Heart right ventricle (tissue), 16 donors: ENCODE measurements at regions not wholly inside any gene's neighbourhood (a gene's known extent, or its start where the extent isn't known, plus 50 kb on each side); places are given as distances from the start of the nearest gene placed in this dataset.
A peak's percentile ranks its signal among the peaks of the same experiment; 100 is the strongest.
"Not testable (repeated sequence)": the region's sequence is repeated elsewhere in the genome, so short reads cannot be mapped to it uniquely, and the experiment has no call there.

Experiments
- ATAC-seq, 8 donors: fragments of 200-7000 bp; cut with Tn5 transposase; one replicate each; pipeline ENCODE4 v1.9.1; 2020; ENCODE audit warnings: mild to moderate bottlenecking in 8 of 8, moderate library complexity in 8 of 8, moderate number of reproducible peaks in 1 of 8
- DNase-seq, 2 donors: peaks; one replicate each; pipeline ENCODE4 v3.0.0-alpha.2; 2020
- H3K27ac ChIP-seq, 10 donors: fragments of 200-600 bp; sonication (generic) in 2 of 10; one replicate each; pipeline versions ENCODE4 v1.5.0 to v1.8.0; 2020 to 2022; ENCODE audit warnings: mild to moderate bottlenecking in 3 of 10
- H3K27me3 ChIP-seq, 7 donors: fragments of 200-600 bp; one replicate each; pipeline ENCODE4 v1.8.0; 2021 to 2022; ENCODE audit warnings: mild to moderate bottlenecking in 2 of 7
- H3K36me3 ChIP-seq, 9 donors: fragments of 200-600 bp; sonication (generic) in 1 of 9; one replicate each; pipeline versions ENCODE4 v1.5.0 to v1.8.0; 2020 to 2022; ENCODE audit warnings: mild to moderate bottlenecking in 2 of 9
- H3K4me1 ChIP-seq, 9 donors: fragments of 200-600 bp; sonication (generic) in 1 of 9; one replicate each; pipeline versions ENCODE4 v1.5.0 to v1.8.0; 2020 to 2022; ENCODE audit warnings: mild to moderate bottlenecking in 4 of 9
- H3K4me3 ChIP-seq, 10 donors: fragments of 200-600 bp; sonication (generic) in 2 of 10; one replicate each; pipeline versions ENCODE4 v1.5.0 to v1.8.0; 2020 to 2022; ENCODE audit warnings: mild to moderate bottlenecking in 7 of 10, moderate library complexity in 2 of 10
- H3K9me3 ChIP-seq, 11 donors: fragments of 200-600 bp in 10 of 11; sonication (generic) in 2 of 11; one replicate each; pipeline versions ENCODE4 v1.5.0 to v1.8.0; 2013 to 2022; ENCODE audit warnings: mild to moderate bottlenecking in 2 of 11, control low read depth in 1 of 11, moderate library complexity in 1 of 11
- CTCF ChIP-seq, 9 donors: fragments of 200-600 bp; sonication (generic) in 2 of 9; IDR thresholded peaks; one replicate each; pipeline versions ENCODE4 v1.5.0 to v1.8.0; 2021 to 2022; ENCODE audit warnings: antibody characterized with exemption in 9 of 9, mild to moderate bottlenecking in 5 of 9, moderate library complexity in 1 of 9
- WGBS, 2 donors: extraction: QIAGEN DNeasy Blood & Tissue Kit; methylation state at CpG; one replicate each; pipeline ENCODE4 v1.1.7; 2013; ENCODE audit warnings: inconsistent platforms in 1 of 2; 5-methylcytosine and 5-hydroxymethylcytosine counted together
- intact Hi-C, 10 donors: fragments of 100-400 bp; cut with DNase I; formaldehyde crosslinking; loops; one replicate each; pipeline versions ENCODE4 v1.11.1 to v1.14.2; 2022
- donor health status: Arrhythmogenic right ventricular cardiomyopathy.
- donor health status: ischemic (EF 13 %, LVEDD 7.1; RV severe dilation, severe dysfunction).
- donor health status: healthy with polysubstance abuse.
- donor health status: DM: no; HTN: yes; CAD: no.
- donor health status: DM: no; HTN: no; CAD: no.
- donor health status: ischemic (EF 25% LVEDD 6.9; RV normal size, moderate dysfunction).
- donor health status: ischemic (EF 25% LVEDD 5.7; RV mildly dilated, moderate dysfunction).
- donor health status: healthy.
- donor health status: DM: yes; HTN: yes; CAD: no.
- donor health status: Ischemic cardiomyopathy.
- donor health status: ischemic (EF 35%, LVEDD 5.7; RV mildly dilated, moderate dysfunction).
- donor health status: nonischemic (EF 11% LVEDD 7.7; RV severe dilation, severe dysfunction).
- donor health status: DM: yes; HTN: yes; CAD: no.
- donor health status: PGD.
- donor health status: ischemic (EF 29% LVEDD 5.4; RV normal size, mild dysfunction).
- donor health status: nonischemic (EF 23%, LVEDD 6.1; RV moderate dilation, normal function).

DNA sequence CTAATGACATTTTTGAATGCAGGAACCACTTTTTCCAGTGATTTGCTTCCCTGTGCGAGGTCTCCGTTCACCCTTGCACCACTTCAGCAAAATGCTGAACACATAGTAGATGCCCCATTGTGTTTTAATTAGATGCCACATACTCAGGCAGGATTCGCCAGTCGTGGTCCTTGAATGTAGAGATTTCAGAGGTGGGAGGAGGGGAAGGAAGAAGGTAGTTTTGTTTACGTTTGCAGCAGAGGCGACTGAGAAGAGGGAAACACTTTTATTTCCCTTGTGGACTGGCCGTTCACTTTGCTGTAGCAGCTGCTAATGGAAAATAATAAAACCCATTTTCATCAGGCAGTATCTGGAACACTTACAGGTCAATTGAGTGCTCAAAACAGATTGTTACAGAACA is 262.8 kb upstream of the TBL1XR1 start:
- Histone ChIP-seq H3K4me3 (peak overlapping the region in 1 of 10 donors; percentile 18), H3K4me1 (peaks cover 3 to 36% (median 13%) of the 10 kb centered on the region in 9 donors), H3K9me3 (peaks cover 0 to 21% (median 0%) of the 10 kb centered on the region in 11 donors), H3K27me3 (no peaks in the 10 kb centered on the region), H3K36me3 (no peaks in the 10 kb centered on the region), H3K27ac (peak overlapping the region in 6 of 10 donors; percentile 28 to 73 (median 62))
- no peak for DNase-seq
- intact Hi-C loops = no loop called here
- ATAC-seq = peak in 3 of 8 donors; percentile 8 to 44 (median 23)
- TF ChIP-seq CTCF (IDR thresholded peaks at IDR 0.05) = no peak
- 36 to 54% methylated on average over 7 of the region's 7 CpGs for WGBS, 2 donors

- Histone ChIP-seq H3K4me1 (peaks cover 3 to 45% (median 13%) of the 10 kb centered on the region in 9 donors), H3K27ac (no peak overlapping the region), H3K27me3 (no peaks in the 10 kb centered on the region), H3K9me3 (peaks cover 0 to 20% (median 0%) of the 10 kb centered on the region in 11 donors), H3K4me3 (no peak overlapping the region), H3K36me3 (no peaks in the 10 kb centered on the region)
- WGBS, 2 donors = 95 to 96% methylated on average over 3 of the region's 3 CpGs
- no peak for TF ChIP-seq CTCF (IDR thresholded peaks at IDR 0.05)
- no peak for DNase-seq
- no peak for ATAC-seq
- intact Hi-C loops = no loop called here
Observed at GRCh38 chr3:177461765-177462164, 264.5 kb upstream of the TBL1XR1 start.

GRCh38 chr3:177463341-177463740 is 266.1 kb upstream of the TBL1XR1 start:
- not testable (repeated sequence) for ATAC-seq
- peaks cover 3 to 45% (median 13%) of the 10 kb centered on the region in 9 donors for H3K4me1 ChIP-seq

DNA sequence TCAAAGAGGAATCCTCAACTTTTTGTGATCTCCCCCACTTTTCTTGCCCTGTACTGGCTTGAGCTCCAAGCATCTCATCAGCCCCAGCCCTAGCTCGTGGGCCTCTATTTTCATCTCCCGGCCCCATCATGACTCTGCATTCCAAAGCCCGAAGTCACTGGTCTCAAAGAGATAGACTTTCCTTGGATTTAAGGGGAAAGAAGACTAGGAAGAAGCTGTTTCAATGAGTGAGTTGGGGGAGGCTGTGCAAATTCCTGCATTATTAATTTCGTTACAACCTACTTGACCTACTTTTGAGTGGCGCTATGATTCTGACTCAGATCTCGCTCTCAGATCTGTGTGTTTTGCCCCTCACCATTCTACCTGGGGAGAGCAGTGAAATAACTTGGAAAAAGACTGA is 266.6 kb upstream of the TBL1XR1 start:
- no peaks in the 10 kb centered on the region for H3K27me3 ChIP-seq
- H3K9me3 ChIP-seq = no peaks in the 10 kb centered on the region
- H3K36me3 ChIP-seq = no peaks in the 10 kb centered on the region
- intact Hi-C loops = no loop called here
- WGBS, 2 donors = 70 to 80% methylated on average over 6 of the region's 6 CpGs
- H3K27ac ChIP-seq = no peak overlapping the region
- H3K4me1 ChIP-seq = peaks cover 3 to 47% (median 13%) of the 10 kb centered on the region in 9 donors
- ATAC-seq (no peak), DNase-seq (no peak)
- H3K4me3 ChIP-seq = no peak overlapping the region
- TF ChIP-seq CTCF (IDR thresholded peaks at IDR 0.05) = no peak

More at GRCh38 chr3:177463341-177463740, 266.1 kb upstream of the TBL1XR1 start:
- 91 to 94% methylated on average over 2 of the region's 2 CpGs for WGBS, 2 donors
- H3K27me3 ChIP-seq, H3K9me3 ChIP-seq, H3K36me3 ChIP-seq, intact Hi-C loops, DNase-seq, H3K4me3 ChIP-seq, H3K27ac ChIP-seq: not testable (repeated sequence)

DNA sequence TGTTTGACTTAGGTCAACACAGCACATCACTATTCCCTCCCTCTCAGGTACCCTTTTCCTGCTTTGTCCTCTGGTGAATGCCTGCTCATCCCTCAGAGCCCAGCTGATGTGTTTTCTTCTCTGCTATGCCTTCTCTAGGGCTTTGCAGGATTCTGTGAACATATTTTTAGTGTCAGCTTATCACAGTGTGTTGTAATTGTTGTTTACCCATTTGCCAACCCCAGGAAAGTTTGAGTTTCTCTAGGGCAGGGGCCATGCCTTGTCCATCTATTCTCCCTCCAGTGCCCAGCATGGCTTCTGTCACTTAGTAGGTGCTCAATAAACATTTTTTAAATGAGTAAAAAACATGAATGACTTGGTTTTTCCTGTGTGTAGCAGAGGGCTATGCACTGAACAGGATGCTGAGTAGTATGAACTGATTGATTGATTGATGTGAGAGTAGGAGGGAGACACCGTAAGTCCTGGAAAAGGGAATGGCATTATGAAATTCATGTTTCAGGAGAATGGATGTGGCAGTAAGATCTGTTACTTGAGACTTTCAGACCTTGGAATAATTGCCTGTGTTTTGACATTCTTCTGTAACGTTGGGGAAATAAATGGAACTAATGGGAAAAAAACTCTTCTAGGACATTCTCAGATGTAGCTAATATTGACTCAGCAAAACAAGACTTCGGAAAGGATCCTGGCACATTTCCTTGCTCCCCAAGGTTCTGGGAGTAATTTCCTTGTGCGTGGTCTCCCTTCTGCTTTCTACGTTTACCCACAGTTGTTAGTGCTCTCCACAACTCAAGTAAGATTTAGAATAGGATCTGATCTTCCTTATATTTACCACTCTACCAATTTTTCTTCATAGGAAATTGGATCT is 267.3 kb upstream of the TBL1XR1 start:
- Histone ChIP-seq H3K27me3 (no peaks in the 10 kb centered on the region), H3K9me3 (no peaks in the 10 kb centered on the region), H3K4me1 (peaks cover under 1 to 40% (median 6%) of the 10 kb centered on the region in 9 donors), H3K36me3 (no peaks in the 10 kb centered on the region), H3K4me3 (no peak overlapping the region), H3K27ac (peak overlapping the region in 2 of 10 donors; percentile 30 to 35)
- intact Hi-C loops = no loop called here
- TF ChIP-seq CTCF (IDR thresholded peaks at IDR 0.05) = no peak
- 74 to 80% methylated on average over 5 of the region's 5 CpGs for WGBS, 2 donors
- DNase-seq = no peak
- peak in 1 of 8 donors; percentile 18 for ATAC-seq
